Adrenal gland (tissue), 9 donors: ENCODE measurements at regions not wholly inside any gene's neighbourhood (a gene's known extent, or its start where the extent isn't known, plus 50 kb on each side); places are given as distances from the start of the nearest gene placed in this dataset.
"Not testable (repeated sequence)": the region's sequence is repeated elsewhere in the genome, so short reads cannot be mapped to it uniquely, and the experiment has no call there.

Source experiments
- DNase-seq, 7 donors: peaks; one replicate each; pipeline ENCODE4 v3.0.0-alpha.2; 2019 to 2020
- H3K27ac ChIP-seq, 5 donors: fragments of 200-600 bp; sonication (generic) in 4 of 5; 1 replicate in 3 of 5; 2 replicates in 2 of 5; pipeline versions ENCODE4 v1.5.1 to v1.8.0; 2016 to 2020; ENCODE audit warnings: mild to moderate bottlenecking in 1 of 5
- H3K27me3 ChIP-seq: fragments of 200-600 bp; 2 replicates; pipeline ENCODE4 v1.8.0; 2021
- H3K36me3 ChIP-seq, 2 donors: fragments of 200-600 bp; replicated peaks in 1 of 2; 1 replicate in 1 of 2; 2 replicates in 1 of 2; pipeline versions ENCODE4 v1.5.1 to v1.8.0; 2018 to 2022
- H3K4me1 ChIP-seq, 2 donors: fragments of 200-600 bp; replicated peaks in 1 of 2; 1 replicate in 1 of 2; 2 replicates in 1 of 2; pipeline versions ENCODE4 v1.5.1 to v1.8.0; 2018 to 2021
- H3K4me3 ChIP-seq, 4 donors: fragments of 200-600 bp; sonication (generic) in 3 of 4; one replicate each; pipeline ENCODE4 v1.5.1; 2016 to 2018
- H3K9me3 ChIP-seq, 3 donors: fragments of 200-600 bp; sonication (generic) in 1 of 3; replicated peaks in 1 of 3; 1 replicate in 2 of 3; 2 replicates in 1 of 3; pipeline versions ENCODE4 v1.5.1 to v1.8.0; 2016 to 2021
- CTCF ChIP-seq, 6 experiments: fragments of 450-650 bp in 4 of 6; fragments of 200-600 bp in 2 of 6; sonication (generic) in 1 of 6; IDR thresholded peaks; 1 replicate in 5 of 6; 2 replicates in 1 of 6; pipeline versions ENCODE4 v1.5.1 to v1.8.0; 2016 to 2021; ENCODE audit warnings: antibody characterized with exemption in 6 of 6, mild to moderate bottlenecking in 2 of 6, moderate library complexity in 1 of 6
- POLR2A ChIP-seq, 2 donors: fragments of 450-650 bp; IDR thresholded peaks; one replicate each; pipeline ENCODE4 v1.6.1; 2017; ENCODE audit warnings: antibody characterized with exemption in 2 of 2, mild to moderate bottlenecking in 2 of 2, moderate library complexity in 1 of 2
- WGBS, 4 donors: extraction: QIAGEN DNeasy Blood & Tissue Kit in 2 of 4; methylation state at CpG; one replicate each; pipeline versions ENCODE4 v1.1.5 to v1.1.7; 2013 to 2017; 5-methylcytosine and 5-hydroxymethylcytosine counted together
- intact Hi-C, 2 donors: fragments of 100-400 bp; cut with DNase I; formaldehyde crosslinking; loops; one replicate each; pipeline versions ENCODE4 v1.14.1 to v1.15.0; 2022 to 2023
- donor health status: healthy with polysubstance abuse.
- donor health status: Bipolar disorder and iron deficiency.
- donor health status: DM: yes; HTN: yes; CAD: no.
- donor health status: DM: no; HTN: no; CAD: no.
- donor health status: DM: no; HTN: no; CAD: no.

GRCh38 chr5:96173366-96173765, 211.7 kb upstream of the ELL2 start:
- Histone ChIP-seq H3K9me3 (no peaks in the 10 kb centered on the region), H3K4me3 (no peak overlapping the region), H3K4me1 (no peaks in the 10 kb centered on the region), H3K27me3 (no peaks in the 10 kb centered on the region), H3K36me3 (no peaks in the 10 kb centered on the region), H3K27ac (no peak overlapping the region)
- DNase-seq = no peak
- WGBS, 4 donors = 77 to 94% (median 86%) methylated on average over 1 of the region's 1 CpG
- intact Hi-C loops = no loop called here
- TF ChIP-seq CTCF (IDR thresholded peaks at IDR 0.05) (no peak), POLR2A (IDR thresholded peaks at IDR 0.05) (no peak)

DNA sequence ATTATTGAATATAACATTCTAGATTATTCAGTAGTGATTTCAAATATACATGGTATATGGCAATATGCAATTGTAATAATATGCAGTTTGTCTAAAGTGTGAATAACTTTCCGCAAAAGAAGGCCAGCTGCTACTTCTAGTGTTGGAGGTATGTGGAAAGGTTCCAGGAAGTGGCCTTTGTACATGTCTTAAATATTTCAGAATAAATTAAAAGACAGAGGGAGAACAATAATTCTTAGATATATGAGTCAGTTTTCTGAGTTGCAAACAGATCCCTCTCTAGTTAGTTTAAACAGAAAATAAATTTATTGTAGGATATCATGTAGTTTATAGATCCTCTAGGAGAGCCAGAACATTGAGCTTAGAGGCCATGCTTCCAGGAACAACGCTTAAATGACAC, 210.8 kb upstream of the ELL2 start:
- WGBS, 4 donors = 70 to 85% (median 72%) methylated on average over 2 of the region's 2 CpGs
- no peak for TF ChIP-seq POLR2A (IDR thresholded peaks at IDR 0.05)
- TF ChIP-seq CTCF (IDR thresholded peaks at IDR 0.05) = no peak
- intact Hi-C loops = no loop called here
- Histone ChIP-seq H3K9me3 (no peaks in the 10 kb centered on the region), H3K36me3 (no peaks in the 10 kb centered on the region), H3K4me3 (no peak overlapping the region), H3K27me3 (no peaks in the 10 kb centered on the region), H3K27ac (no peak overlapping the region), H3K4me1 (no peaks in the 10 kb centered on the region)
- DNase-seq = no peak

DNA sequence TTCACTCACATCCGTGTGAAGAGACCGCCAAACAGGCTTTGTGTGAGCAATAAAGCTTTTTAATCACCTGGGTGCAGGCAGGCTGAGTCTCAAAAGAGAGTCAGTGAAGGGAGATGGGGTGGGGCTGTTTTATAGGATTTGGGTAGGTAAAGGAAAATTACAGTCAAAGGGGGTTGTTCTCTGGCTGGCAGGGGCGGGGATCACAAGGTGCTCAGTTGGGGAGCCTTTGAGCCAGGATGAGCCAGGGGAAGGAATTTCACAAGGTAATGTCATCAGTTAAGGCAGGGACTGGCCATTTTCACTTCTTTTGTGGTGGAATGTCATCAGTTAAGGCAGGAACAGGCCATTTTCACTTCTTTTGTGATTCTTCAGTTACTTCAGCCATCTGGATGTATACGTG, 210.3 kb upstream of the ELL2 start:
- H3K36me3 ChIP-seq, H3K27ac ChIP-seq, H3K4me3 ChIP-seq, H3K9me3 ChIP-seq, intact Hi-C loops, H3K27me3 ChIP-seq, H3K4me1 ChIP-seq, DNase-seq: not testable (repeated sequence)
- WGBS, 4 donors = 58 to 71% (median 69%) methylated on average over 4 of the region's 4 CpGs

DNA sequence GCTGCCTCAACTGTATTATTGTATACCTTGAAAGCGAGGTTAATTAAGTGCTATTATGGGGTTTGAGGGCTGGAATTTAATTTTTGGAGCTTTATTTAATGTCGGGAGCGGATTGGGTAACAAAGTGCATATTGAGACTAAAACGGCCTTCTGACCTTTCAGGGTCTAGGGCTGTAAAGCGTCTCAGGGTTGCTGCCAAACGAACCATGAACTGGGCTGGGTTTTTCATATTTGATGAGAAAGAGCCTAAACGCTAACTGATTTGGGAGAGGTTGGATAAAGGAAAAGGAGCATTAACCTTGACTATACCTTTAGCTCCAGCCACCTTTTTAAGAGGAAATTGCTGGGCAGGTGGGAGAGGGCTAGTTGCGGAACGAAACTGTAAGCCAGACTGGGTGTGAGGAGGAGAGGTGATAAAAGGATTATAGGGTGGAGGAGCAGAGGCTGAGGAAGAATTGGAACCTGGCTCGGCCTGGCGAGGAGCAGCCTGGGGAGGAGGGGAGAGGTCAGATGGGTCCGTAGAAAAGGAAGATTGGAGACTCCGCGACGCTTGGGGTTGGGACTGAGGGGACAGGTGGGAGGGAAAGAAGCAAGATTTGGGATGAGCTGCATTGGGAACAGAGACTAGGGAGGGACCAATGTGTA, 209.0 kb upstream of the ELL2 start:
- 82 to 85% (median 83%) methylated on average over 15 of the region's 15 CpGs for WGBS, 4 donors
- H3K4me1 ChIP-seq, H3K27ac ChIP-seq, intact Hi-C loops, H3K4me3 ChIP-seq, H3K27me3 ChIP-seq, DNase-seq, H3K36me3 ChIP-seq, H3K9me3 ChIP-seq: not testable (repeated sequence)

GRCh38 chr5:96168833-96169232, 207.2 kb upstream of the ELL2 start:
- WGBS, 4 donors = 87 to 97% (median 91%) methylated on average over 8 of the region's 8 CpGs
- H3K36me3 ChIP-seq, H3K4me1 ChIP-seq, DNase-seq, H3K4me3 ChIP-seq, H3K27me3 ChIP-seq, intact Hi-C loops, H3K9me3 ChIP-seq, H3K27ac ChIP-seq: not testable (repeated sequence)

DNA sequence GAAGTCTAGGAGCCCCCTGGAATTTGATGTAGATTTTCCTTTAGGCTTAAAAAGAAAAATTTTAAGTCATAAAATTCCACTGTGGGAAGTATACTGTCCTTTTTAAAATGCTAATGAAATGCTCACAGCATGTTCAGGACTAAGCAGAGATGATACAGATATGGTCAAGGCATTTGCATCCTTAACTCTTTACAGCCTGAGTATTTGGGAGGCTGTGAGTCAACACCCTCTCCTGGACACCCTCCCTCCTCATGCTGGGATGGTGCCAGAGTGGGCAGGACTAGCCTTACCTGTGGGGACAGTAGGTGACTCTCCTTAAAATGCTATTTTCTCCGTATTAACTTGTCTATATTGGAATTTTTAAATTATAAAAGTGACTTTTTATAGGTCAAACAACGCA, 197.4 kb upstream of the ELL2 start:
- Histone ChIP-seq H3K27me3 (no peaks in the 10 kb centered on the region), H3K9me3 (no peaks in the 10 kb centered on the region), H3K27ac (no peak overlapping the region), H3K4me1 (no peaks in the 10 kb centered on the region), H3K4me3 (no peak overlapping the region), H3K36me3 (no peaks in the 10 kb centered on the region)
- no peak for DNase-seq
- TF ChIP-seq POLR2A (IDR thresholded peaks at IDR 0.05) = no peak
- TF ChIP-seq CTCF (IDR thresholded peaks at IDR 0.05) = no peak
- intact Hi-C loops = no loop called here
- 79 to 90% (median 83%) methylated on average over 2 of the region's 2 CpGs for WGBS, 4 donors
